ENCODE measurements at regions not wholly inside any gene's neighbourhood (a gene's known extent, or its start where the extent isn't known, plus 50 kb on each side); places are given as distances from the start of the nearest gene placed in this dataset.

DNA sequence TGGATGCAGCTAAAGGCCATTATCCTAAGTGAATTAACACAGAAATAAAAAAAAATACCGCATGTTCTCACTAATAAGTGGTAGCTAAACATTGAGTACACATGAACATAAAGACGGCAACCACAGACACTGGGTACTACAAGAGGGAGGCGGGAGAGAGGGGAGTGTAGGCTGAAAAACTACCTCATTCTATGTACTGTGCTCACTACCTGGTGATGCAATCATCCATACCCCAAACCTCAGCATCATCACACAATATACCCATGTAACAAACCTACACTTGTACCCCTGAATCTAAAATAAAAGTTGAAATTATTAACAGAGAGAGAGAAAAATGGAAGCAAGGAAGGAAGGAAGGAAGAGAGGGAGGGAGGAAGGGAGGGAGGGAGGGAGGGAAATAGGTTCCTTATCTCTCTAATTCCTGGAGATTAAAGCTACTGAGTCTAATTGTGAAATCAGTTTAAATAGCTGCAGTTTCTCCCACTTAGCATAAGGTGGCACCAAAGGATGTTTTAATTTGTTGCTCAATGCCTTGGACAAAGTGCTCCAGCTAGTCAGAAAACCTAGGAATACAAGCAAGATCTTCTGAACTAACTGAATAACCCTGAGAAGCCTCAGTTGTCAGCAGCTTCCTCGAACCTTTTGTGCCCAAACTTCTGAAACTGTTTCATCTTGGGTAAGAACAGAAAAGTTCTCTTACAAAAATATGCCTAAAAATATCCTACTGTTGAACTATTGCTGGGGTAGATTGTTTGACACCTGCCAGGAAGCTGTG lies 79.4 kb upstream of the ATP11B start:
- WGBS, 2 donors, result 34 to 40% methylated on average over 4 of the region's 4 CpGs
- no peak overlapping the region for H3K4me3 ChIP-seq
- H3K27ac ChIP-seq (ENCODE audit: low read depth in 1 of 2, low read length in 1 of 2), result no peak overlapping the region
- peak in 2 of 3 donors; percentile 76 to 82 for DNase-seq
- no peaks in the 10 kb centered on the region for H3K9me3 ChIP-seq (ENCODE audit: control insufficient read depth in 4 of 4, insufficient read depth in 3 of 4, low read length in 3 of 4)
- peak; percentile 72 for ATAC-seq (ENCODE audit: insufficient read depth, low FRiP score)
- H3K9ac ChIP-seq (ENCODE audit: insufficient read depth in 1 of 2, low read length in 2 of 2), result no peak overlapping the region
- TF ChIP-seq, protein P1, sequence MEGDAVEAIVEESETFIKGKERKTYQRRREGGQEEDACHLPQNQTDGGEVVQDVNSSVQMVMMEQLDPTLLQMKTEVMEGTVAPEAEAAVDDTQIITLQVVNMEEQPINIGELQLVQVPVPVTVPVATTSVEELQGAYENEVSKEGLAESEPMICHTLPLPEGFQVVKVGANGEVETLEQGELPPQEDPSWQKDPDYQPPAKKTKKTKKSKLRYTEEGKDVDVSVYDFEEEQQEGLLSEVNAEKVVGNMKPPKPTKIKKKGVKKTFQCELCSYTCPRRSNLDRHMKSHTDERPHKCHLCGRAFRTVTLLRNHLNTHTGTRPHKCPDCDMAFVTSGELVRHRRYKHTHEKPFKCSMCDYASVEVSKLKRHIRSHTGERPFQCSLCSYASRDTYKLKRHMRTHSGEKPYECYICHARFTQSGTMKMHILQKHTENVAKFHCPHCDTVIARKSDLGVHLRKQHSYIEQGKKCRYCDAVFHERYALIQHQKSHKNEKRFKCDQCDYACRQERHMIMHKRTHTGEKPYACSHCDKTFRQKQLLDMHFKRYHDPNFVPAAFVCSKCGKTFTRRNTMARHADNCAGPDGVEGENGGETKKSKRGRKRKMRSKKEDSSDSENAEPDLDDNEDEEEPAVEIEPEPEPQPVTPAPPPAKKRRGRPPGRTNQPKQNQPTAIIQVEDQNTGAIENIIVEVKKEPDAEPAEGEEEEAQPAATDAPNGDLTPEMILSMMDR (IDR thresholded peaks at IDR 0.05; ENCODE audit: control extremely low read depth, extremely low read depth), result peak; percentile 61
- H3K36me3 ChIP-seq (ENCODE audit: control insufficient read depth in 4 of 4, insufficient read depth in 4 of 4, low read length in 4 of 4), result no peaks in the 10 kb centered on the region
- H3K27me3 ChIP-seq (ENCODE audit: control insufficient read depth in 3 of 3, insufficient read depth in 3 of 3, low read length in 2 of 3), result no peaks in the 10 kb centered on the region
- H3K4me1 ChIP-seq (ENCODE audit: control insufficient read depth in 5 of 5, insufficient read depth in 5 of 5, low read length in 5 of 5), result peaks cover 0 to 4% (median 0%) of the 10 kb centered on the region in 5 donors

DNA sequence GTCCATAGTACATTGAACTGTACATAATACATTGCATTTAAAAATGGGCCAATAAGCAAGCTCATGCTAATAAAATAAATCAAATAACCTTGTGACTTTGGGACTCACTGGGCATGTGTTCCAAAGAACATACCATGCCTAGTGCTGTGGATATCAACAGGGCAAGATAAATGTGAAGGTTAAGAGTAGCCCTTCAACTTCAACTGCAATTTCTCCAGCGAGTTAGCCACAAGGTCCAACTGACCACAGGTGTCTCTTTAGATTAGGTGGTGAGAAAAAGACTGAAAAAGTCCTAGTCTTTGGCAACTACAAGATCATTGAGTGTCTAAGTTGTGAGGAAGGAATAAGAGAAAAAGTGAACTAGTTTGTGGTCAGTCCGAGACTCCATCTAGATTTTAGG lies 78.3 kb upstream of the ATP11B start:
- H3K9ac ChIP-seq (ENCODE audit: insufficient read depth in 1 of 2, low read length in 2 of 2), result no peak overlapping the region
- no peak overlapping the region for H3K27ac ChIP-seq (ENCODE audit: low read depth in 1 of 2, low read length in 1 of 2)
- TF ChIP-seq, protein P1 (IDR thresholded peaks at IDR 0.05; ENCODE audit: control extremely low read depth, extremely low read depth), result no peak
- WGBS, 2 donors, result 75 to 83% methylated on average over 2 of the region's 2 CpGs
- H3K36me3 ChIP-seq (ENCODE audit: control insufficient read depth in 4 of 4, insufficient read depth in 4 of 4, low read length in 4 of 4), result no peaks in the 10 kb centered on the region
- no peak overlapping the region for H3K4me3 ChIP-seq
- H3K9me3 ChIP-seq (ENCODE audit: control insufficient read depth in 4 of 4, insufficient read depth in 3 of 4, low read length in 3 of 4), result no peaks in the 10 kb centered on the region
- no peak for DNase-seq
- no peaks in the 10 kb centered on the region for H3K27me3 ChIP-seq (ENCODE audit: control insufficient read depth in 3 of 3, insufficient read depth in 3 of 3, low read length in 2 of 3)
- H3K4me1 ChIP-seq (ENCODE audit: control insufficient read depth in 5 of 5, insufficient read depth in 5 of 5, low read length in 5 of 5), result peaks cover 0 to 4% (median 0%) of the 10 kb centered on the region in 5 donors
- no peak for ATAC-seq (ENCODE audit: insufficient read depth, low FRiP score)

DNA sequence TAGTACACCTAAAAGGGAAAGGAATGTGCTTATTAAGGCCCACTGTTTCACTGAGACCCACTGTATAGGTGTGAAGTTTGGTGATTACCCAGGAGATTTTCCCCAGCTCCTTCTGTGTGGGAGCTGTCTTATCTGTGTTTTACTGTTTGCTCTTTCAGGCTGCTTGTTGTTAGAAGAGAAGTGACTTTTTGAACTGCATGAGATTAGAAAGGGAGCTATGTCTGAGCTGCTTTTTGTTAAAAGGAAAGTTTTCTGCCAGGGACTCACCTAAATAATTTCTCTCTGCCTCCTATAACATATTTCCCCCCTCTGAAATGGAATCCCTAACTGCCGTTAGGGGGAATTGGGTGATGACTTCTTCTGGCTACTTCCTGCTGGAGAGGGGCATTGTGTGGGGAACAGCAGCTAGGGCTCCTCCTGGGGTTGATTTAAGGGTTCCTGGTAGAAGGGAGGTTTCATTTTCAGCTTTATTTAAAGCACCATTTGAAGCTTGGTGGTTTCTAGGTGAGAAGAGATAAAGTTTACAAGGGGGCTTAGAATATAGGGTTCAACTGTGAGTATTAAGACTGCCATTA lies 77.1 kb upstream of the ATP11B start:
- H3K9me3 ChIP-seq (ENCODE audit: control insufficient read depth in 4 of 4, insufficient read depth in 3 of 4, low read length in 3 of 4), result no peaks in the 10 kb centered on the region
- peaks cover 0 to 4% (median 0%) of the 10 kb centered on the region in 5 donors for H3K4me1 ChIP-seq (ENCODE audit: control insufficient read depth in 5 of 5, insufficient read depth in 5 of 5, low read length in 5 of 5)
- no peak overlapping the region for H3K4me3 ChIP-seq
- no peak for ATAC-seq (ENCODE audit: insufficient read depth, low FRiP score)
- H3K27me3 ChIP-seq (ENCODE audit: control insufficient read depth in 3 of 3, insufficient read depth in 3 of 3, low read length in 2 of 3), result no peaks in the 10 kb centered on the region
- 4 to 25% methylated on average over 1 of the region's 1 CpG for WGBS, 2 donors
- peak overlapping the region in 1 of 2 donors; percentile 22 for H3K27ac ChIP-seq (ENCODE audit: low read depth in 1 of 2, low read length in 1 of 2)
- TF ChIP-seq, protein P1 (IDR thresholded peaks at IDR 0.05; ENCODE audit: control extremely low read depth, extremely low read depth), result no peak
- H3K36me3 ChIP-seq (ENCODE audit: control insufficient read depth in 4 of 4, insufficient read depth in 4 of 4, low read length in 4 of 4), result no peaks in the 10 kb centered on the region
- no peak overlapping the region for H3K9ac ChIP-seq (ENCODE audit: insufficient read depth in 1 of 2, low read length in 2 of 2)
- peak in 1 of 3 donors; percentile 43 for DNase-seq
